OCI-LY1 (cell line): ENCODE measurements at regions not wholly inside any gene's neighbourhood (a gene's known extent, or its start where the extent isn't known, plus 50 kb on each side); places are given as distances from the start of the nearest gene placed in this dataset.

ENCODE experiments used
- CTCF ChIP-seq: fragments of 200-600 bp; sonication (generic), shearing (Covaris generic); IDR thresholded peaks from 2 replicates; pipeline ENCODE4 v1.5.1; 2017; ENCODE audit warnings: mild to moderate bottlenecking, antibody characterized with exemption, low read length, moderate library complexity, mixed read lengths
- EZH2 ChIP-seq: fragments of 200-600 bp; sonication (generic), shearing (Covaris generic); IDR thresholded peaks from 2 replicates; pipeline ENCODE4 v1.8.0; 2017; ENCODE audit warnings: borderline replicate concordance, mixed run types, mild to moderate bottlenecking, antibody characterized with exemption, low read length, moderate library complexity, mixed read lengths

DNA sequence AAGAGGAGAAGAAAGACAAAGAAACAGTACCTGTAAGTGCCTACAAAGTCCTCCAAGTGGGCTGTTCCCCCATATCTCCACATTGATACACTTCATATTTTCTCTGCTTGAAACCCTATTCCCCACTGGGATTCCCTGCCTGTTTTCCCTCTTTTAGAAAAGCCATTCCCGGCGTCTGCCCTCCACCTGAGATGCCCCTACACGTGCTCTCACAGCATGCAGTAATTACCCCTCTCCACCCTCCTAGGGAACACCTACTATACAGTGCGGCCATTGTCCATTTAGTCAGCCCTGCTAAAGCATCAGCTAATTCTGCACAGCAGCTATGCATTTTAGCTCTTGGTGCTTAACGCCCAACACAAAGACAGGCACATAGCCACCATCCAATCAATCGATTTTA, 135.7 kb upstream of the TIAM1 start:
- TF ChIP-seq EZH2: no peak
- no peak for TF ChIP-seq CTCF
